C4-2B (cell line): ENCODE measurements at regions not wholly inside any gene's neighbourhood (a gene's known extent, or its start where the extent isn't known, plus 50 kb on each side); places are given as distances from the start of the nearest gene placed in this dataset.

Source experiments
- H3K27ac ChIP-seq: fragments of 450-650 bp; 2 replicates; pipeline ENCODE4 v1.5.1; 2017
- CTCF ChIP-seq: fragments of 450-650 bp; conservative IDR thresholded peaks from 2 replicates; pipeline ENCODE4 v1.5.1; 2017; ENCODE audit warnings: mild to moderate bottlenecking
- ZFX ChIP-seq: fragments of 450-650 bp; IDR thresholded peaks from 2 replicates; pipeline ENCODE4 v1.6.1; 2017

- TF ChIP-seq CTCF (no peak), ZFX (no peak)
- H3K27ac ChIP-seq = no peak overlapping the region
Measured at GRCh38 chr5:3347741-3348140, 247.9 kb upstream of the IRX1 start.

DNA sequence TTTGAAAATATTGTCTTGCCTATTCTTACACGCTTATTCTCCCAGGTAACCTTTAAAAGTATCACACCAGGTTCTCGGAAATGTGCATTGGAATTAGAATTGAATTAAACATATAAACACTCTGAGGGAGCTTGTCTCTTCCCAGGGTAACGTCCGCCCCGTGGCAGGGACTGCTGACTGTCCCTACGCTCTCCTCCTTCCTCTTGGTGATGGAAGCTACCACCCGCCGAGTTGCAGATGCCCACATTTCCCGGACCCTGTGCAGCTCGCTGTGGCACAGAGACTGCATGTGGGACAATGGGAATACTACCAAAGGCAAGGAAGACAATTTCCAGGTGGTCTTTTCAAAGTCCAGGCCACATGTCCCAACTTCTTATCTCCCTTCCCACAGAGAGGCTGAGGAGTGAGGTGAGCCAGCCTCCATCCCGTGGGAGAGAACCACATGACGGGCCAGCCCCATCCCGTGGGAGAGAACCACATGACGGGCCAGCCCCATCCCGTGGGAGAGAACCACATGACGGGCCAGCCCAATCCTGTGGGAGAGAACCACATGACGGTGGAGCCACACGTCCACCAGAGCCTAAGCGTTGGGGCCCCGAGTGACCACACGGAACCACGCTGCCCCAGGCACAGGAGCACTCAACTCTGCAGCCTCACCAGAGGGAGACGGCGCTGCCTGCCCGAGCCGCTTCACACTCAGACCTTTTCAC lies 249.4 kb upstream of the IRX1 start:
- no peak overlapping the region for H3K27ac ChIP-seq
- no peak for TF ChIP-seq CTCF
- no peak for TF ChIP-seq ZFX

- no peak overlapping the region for H3K27ac ChIP-seq
- no peak for TF ChIP-seq CTCF
- no peak for TF ChIP-seq ZFX
Measured at GRCh38 chr5:3345195-3345594, 250.4 kb upstream of the IRX1 start.

DNA sequence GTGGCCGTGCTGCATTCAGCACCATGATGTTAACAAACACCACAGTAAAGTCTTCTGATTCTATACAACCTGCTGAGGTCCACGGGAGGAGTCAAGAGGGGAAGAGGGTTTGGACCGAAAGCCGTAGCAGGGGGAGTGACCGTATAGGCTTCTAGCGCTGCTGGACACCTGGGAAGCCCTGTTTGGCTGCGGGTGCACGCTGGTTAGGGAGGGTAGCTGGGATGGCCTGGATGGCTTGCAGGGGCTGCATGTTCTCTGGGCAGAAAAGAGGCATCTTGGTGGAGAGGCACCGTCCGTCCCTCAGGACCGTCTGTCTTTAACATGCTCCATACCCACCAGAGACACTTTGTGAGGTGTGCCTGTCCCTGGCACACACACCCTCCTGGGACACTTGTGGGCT lies 251.0 kb upstream of the IRX1 start:
- TF ChIP-seq ZFX (no peak), CTCF (no peak)
- H3K27ac ChIP-seq = no peak overlapping the region

DNA sequence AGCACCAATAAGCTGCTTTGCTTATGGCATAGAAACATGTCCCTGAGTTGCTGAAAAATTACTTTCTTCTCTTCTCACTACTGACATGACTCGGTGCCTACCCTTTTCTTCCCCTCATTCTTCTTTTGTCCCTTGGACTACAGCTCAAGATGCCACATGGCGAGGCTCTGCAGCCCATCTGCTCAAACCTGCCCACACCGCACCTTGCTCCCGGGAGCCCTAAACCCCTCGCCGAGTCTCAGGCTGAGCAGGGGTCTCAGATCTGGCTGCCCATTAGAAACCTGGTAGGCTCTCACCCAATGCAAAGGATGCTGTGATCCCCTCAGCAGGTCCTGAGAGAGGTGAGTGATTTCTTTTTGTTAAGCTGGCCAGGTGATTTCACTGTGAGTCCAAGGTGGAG lies 251.7 kb upstream of the IRX1 start:
- TF ChIP-seq CTCF (no peak), ZFX (no peak)
- no peak overlapping the region for H3K27ac ChIP-seq

GRCh38 chr5:3343211-3343610 lies 252.4 kb upstream of the IRX1 start:
- TF ChIP-seq ZFX = no peak
- TF ChIP-seq CTCF = no peak
- no peak overlapping the region for H3K27ac ChIP-seq

DNA sequence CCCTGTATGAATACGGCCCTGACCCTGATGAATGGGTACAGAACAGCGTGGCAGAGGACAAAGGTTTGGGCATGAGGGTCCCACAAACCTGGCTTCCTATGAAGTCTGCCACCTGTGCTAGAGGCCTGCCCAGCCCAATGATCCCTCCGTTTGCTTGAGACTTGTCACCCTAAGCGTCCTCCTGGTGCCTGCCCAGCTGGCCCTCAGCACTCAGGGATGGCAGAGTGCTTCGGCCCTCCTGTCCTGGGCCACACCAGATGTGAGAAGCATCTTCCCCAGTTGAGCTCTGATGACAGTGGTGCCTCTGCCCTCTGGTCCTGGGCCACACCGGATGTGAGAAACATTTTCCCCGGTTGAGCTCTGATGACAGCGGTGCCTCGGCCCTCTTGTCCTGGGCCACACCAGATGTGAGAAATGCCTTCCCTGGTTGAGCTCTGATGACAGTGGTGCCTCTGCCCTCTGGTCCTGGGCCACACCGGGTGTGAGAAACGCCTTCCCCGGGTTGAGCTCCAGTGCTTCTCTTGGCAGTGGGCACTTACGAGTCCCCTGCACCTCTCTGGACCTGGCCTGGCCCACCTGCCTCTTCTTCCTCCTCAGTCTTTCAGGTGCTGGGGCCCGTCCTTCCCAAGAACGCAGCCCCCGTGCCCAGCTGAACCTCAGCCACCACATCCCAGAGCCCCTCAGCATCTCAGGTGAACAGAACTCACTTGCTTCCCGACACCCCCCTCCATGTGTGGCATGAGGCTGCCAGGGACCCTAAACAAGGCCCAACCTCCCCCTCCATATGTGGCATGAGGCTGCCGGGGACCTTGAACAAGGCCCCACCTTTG lies 253.1 kb upstream of the IRX1 start:
- TF ChIP-seq ZFX (no peak), CTCF (no peak)
- H3K27ac ChIP-seq = no peak overlapping the region
